GM23338 (cell line): ENCODE measurements at regions not wholly inside any gene's neighbourhood (a gene's known extent, or its start where the extent isn't known, plus 50 kb on each side); places are given as distances from the start of the nearest gene placed in this dataset.

Source experiments
- ATAC-seq: fragments of 200-7000 bp; cut with Tn5 transposase; 3 replicates; pipeline ENCODE4 v1.9.1; 2020
- DNase-seq: peaks from one replicate; pipeline ENCODE4 v3.0.0-alpha.2; 2015; ENCODE audit warnings: low spot score
- H2AFZ ChIP-seq: fragments of 200-600 bp; sonication (generic); 2 replicates; pipeline ENCODE4 v1.8.0; 2016; ENCODE audit warnings: antibody characterized with exemption, mild to moderate bottlenecking, moderate library complexity
- H3F3A ChIP-seq: fragments of 200-600 bp; sonication (generic); replicated peaks from 2 replicates; pipeline ENCODE4 v1.8.0; 2017; ENCODE audit warnings: antibody characterized with exemption, mixed run types, low read depth
- H3K27ac ChIP-seq: fragments of 200-600 bp; sonication (generic); 2 replicates; pipeline ENCODE4 v1.6.1; 2016; ENCODE audit warnings: low read depth
- H3K27me3 ChIP-seq: fragments of 200-600 bp; sonication (generic); 2 replicates; pipeline ENCODE4 v1.8.0; 2016; ENCODE audit warnings: mild to moderate bottlenecking, mixed run types, moderate library complexity; ENCODE audit not compliant: insufficient read depth
- H3K36me3 ChIP-seq: fragments of 200-600 bp; sonication (generic); 2 replicates; pipeline ENCODE4 v1.8.0; 2016; ENCODE audit warnings: mild to moderate bottlenecking; ENCODE audit not compliant: insufficient read depth
- H3K4me1 ChIP-seq: fragments of 200-600 bp; sonication (generic); 2 replicates; pipeline ENCODE4 v1.8.0; 2016; ENCODE audit warnings: mild to moderate bottlenecking, moderate library complexity; ENCODE audit not compliant: insufficient read depth
- H3K4me2 ChIP-seq: fragments of 200-600 bp; sonication (generic); 2 replicates; pipeline ENCODE4 v1.7.1; 2017; ENCODE audit warnings: mixed run types
- H3K4me3 ChIP-seq: fragments of 200-600 bp; sonication (generic); 2 replicates; pipeline ENCODE4 v1.6.1; 2016; ENCODE audit warnings: mixed run types
- H3K79me2 ChIP-seq: fragments of 200-600 bp; sonication (generic); replicated peaks from 2 replicates; pipeline ENCODE4 v1.8.0; 2017; ENCODE audit warnings: mild to moderate bottlenecking; ENCODE audit not compliant: insufficient read depth
- H3K9me2 ChIP-seq: fragments of 200-600 bp; sonication (generic); 2 replicates; pipeline ENCODE4 v1.8.0; 2017; ENCODE audit not compliant: insufficient read depth
- H4K20me1 ChIP-seq: fragments of 200-600 bp; sonication (generic); replicated peaks from 2 replicates; pipeline ENCODE4 v1.8.0; 2017; ENCODE audit warnings: mild to moderate bottlenecking; ENCODE audit not compliant: insufficient read depth
- H3K27ac Mint-ChIP-seq: 2 replicates; pipeline ENCODE4 v1.8.0; 2020; ENCODE audit warnings: inconsistent platforms, mild to moderate bottlenecking, moderate library complexity, mixed read lengths
- H3K27me3 Mint-ChIP-seq: 3 replicates; pipeline ENCODE4 v1.8.0; 2022; ENCODE audit warnings: low read depth, mild to moderate bottlenecking, moderate library complexity, mixed read lengths, inconsistent platforms; ENCODE audit not compliant: insufficient read depth, poor library complexity
- H3K36me3 Mint-ChIP-seq: 3 replicates; pipeline ENCODE4 v1.8.0; 2021; ENCODE audit warnings: low read depth, mild to moderate bottlenecking, inconsistent platforms, moderate library complexity, mixed read lengths
- H3K4me1 Mint-ChIP-seq: 3 replicates; pipeline ENCODE4 v1.8.0; 2020; ENCODE audit warnings: mild to moderate bottlenecking, inconsistent platforms, mixed read lengths
- H3K4me3 Mint-ChIP-seq: 3 replicates; pipeline ENCODE4 v1.8.0; 2021; ENCODE audit warnings: moderate library complexity, mild to moderate bottlenecking, inconsistent platforms, mixed read lengths
- H3K9me3 Mint-ChIP-seq: 3 replicates; pipeline ENCODE4 v1.8.0; 2020; ENCODE audit warnings: moderate library complexity, mild to moderate bottlenecking, inconsistent platforms, mixed read lengths
- CREB1 ChIP-seq: fragments of 250-450 bp; sonication (Bioruptor Pico); IDR thresholded peaks from 2 replicates; pipeline ENCODE4 v1.5.0; 2020; ENCODE audit warnings: low read depth, mild to moderate bottlenecking, moderate library complexity
- EZH2 ChIP-seq: fragments of 200-600 bp; sonication (generic); IDR thresholded peaks from one replicate; pipeline ENCODE4 v1.8.0; 2017; ENCODE audit warnings: antibody characterized with exemption, mild to moderate bottlenecking, low read depth; ENCODE audit not compliant: unreplicated experiment
- EZH2phosphoT487 ChIP-seq: fragments of 200-600 bp; sonication (generic); IDR thresholded peaks from one replicate; pipeline ENCODE4 v1.8.1; 2018; ENCODE audit warnings: antibody characterized with exemption; ENCODE audit not compliant: unreplicated experiment
- JUNB ChIP-seq: IDR thresholded peaks from one replicate; pipeline ENCODE4 v1.6.1; 2016; ENCODE audit warnings: antibody characterized with exemption; ENCODE audit not compliant: unreplicated experiment
- NANOG ChIP-seq: IDR thresholded peaks from 2 replicates; pipeline ENCODE4 v1.6.1; 2016; ENCODE audit warnings: antibody characterized with exemption, borderline replicate concordance
- POLR2AphosphoS5 ChIP-seq: IDR thresholded peaks from 2 replicates; pipeline ENCODE4 v1.6.1; 2016; ENCODE audit warnings: antibody characterized with exemption, low read depth
- STAT1 ChIP-seq: IDR thresholded peaks from one replicate; pipeline ENCODE4 v1.6.1; 2016; ENCODE audit warnings: antibody characterized with exemption; ENCODE audit not compliant: unreplicated experiment
- ZNF114 ChIP-seq: fragments of 250-450 bp; sonication (Bioruptor Pico); IDR thresholded peaks from 2 replicates; pipeline ENCODE4 v1.5.0; 2020; ENCODE audit warnings: mild to moderate bottlenecking, moderate library complexity
- ZNF331 ChIP-seq: fragments of 250-450 bp; sonication (Bioruptor Pico); IDR thresholded peaks from 2 replicates; pipeline ENCODE4 v1.5.0; 2020; ENCODE audit warnings: low read depth, mild to moderate bottlenecking, moderate library complexity
- TF ChIP-seq, protein P1 (sequence below): fragments of 250-450 bp; sonication (Bioruptor Pico); IDR thresholded peaks from 2 replicates; pipeline ENCODE4 v1.5.0; 2020; ENCODE audit warnings: mild to moderate bottlenecking, moderate library complexity
- TF ChIP-seq, protein P2 (sequence below): IDR thresholded peaks from one replicate; pipeline ENCODE4 v1.6.1; 2018; ENCODE audit warnings: antibody characterized with exemption; ENCODE audit not compliant: unreplicated experiment
- TF ChIP-seq, protein P3 (sequence below), 2 experiments: fragments of 200-600 bp in 1 of 2; sonication (generic) in 1 of 2; conservative IDR thresholded peaks; 2 replicates each; pipeline versions ENCODE4 v1.5.1 to v1.6.1; 2016 to 2017; ENCODE audit warnings: antibody characterized with exemption in 2 of 2, low read depth in 2 of 2, mild to moderate bottlenecking in 2 of 2, moderate library complexity in 1 of 2
- TF ChIP-seq, protein P4 (sequence below): IDR thresholded peaks from 2 replicates; pipeline ENCODE4 v1.6.1; 2016; ENCODE audit warnings: antibody characterized with exemption

DNA sequence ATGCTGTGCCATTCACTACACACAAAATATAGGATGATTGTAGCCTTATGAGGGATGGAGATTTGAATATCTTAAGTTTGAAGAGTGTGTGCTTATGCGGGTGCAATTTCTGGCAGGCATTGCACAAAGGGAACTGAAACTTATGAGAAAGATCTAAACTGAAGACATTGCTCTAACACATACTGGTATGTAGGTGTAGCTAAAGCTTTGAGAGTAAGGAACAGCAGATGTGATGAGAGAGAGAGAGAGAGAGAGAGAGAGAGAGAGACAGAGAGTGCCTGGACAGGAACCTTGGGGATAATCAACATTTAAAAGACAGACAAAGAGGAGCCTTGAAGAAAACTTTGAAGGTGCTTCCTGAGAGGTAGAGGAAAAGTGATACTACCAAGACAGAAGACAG lies 379.7 kb downstream of the SPRY1 start:
- Mint-ChIP-seq H3K9me3 (peaks cover 8% of the 10 kb centered on the region), H3K4me1 (no peaks in the 10 kb centered on the region), H3K27ac (no peak overlapping the region), H3K27me3 (no peaks in the 10 kb centered on the region), H3K36me3 (peaks cover 7% of the 10 kb centered on the region; the same call in 2 of the 3 replicates), H3K4me3 (no peak overlapping the region)
- ATAC-seq (no peak), DNase-seq (no peak)
- H3K27ac ChIP-seq: no peak overlapping the region
- H3K79me2 ChIP-seq: no peaks in the 10 kb centered on the region
- no peaks in the 10 kb centered on the region for H3K4me1 ChIP-seq
- no peak for TF ChIP-seq EZH2
- no peak for TF ChIP-seq ZNF114
- TF ChIP-seq, protein P1, sequence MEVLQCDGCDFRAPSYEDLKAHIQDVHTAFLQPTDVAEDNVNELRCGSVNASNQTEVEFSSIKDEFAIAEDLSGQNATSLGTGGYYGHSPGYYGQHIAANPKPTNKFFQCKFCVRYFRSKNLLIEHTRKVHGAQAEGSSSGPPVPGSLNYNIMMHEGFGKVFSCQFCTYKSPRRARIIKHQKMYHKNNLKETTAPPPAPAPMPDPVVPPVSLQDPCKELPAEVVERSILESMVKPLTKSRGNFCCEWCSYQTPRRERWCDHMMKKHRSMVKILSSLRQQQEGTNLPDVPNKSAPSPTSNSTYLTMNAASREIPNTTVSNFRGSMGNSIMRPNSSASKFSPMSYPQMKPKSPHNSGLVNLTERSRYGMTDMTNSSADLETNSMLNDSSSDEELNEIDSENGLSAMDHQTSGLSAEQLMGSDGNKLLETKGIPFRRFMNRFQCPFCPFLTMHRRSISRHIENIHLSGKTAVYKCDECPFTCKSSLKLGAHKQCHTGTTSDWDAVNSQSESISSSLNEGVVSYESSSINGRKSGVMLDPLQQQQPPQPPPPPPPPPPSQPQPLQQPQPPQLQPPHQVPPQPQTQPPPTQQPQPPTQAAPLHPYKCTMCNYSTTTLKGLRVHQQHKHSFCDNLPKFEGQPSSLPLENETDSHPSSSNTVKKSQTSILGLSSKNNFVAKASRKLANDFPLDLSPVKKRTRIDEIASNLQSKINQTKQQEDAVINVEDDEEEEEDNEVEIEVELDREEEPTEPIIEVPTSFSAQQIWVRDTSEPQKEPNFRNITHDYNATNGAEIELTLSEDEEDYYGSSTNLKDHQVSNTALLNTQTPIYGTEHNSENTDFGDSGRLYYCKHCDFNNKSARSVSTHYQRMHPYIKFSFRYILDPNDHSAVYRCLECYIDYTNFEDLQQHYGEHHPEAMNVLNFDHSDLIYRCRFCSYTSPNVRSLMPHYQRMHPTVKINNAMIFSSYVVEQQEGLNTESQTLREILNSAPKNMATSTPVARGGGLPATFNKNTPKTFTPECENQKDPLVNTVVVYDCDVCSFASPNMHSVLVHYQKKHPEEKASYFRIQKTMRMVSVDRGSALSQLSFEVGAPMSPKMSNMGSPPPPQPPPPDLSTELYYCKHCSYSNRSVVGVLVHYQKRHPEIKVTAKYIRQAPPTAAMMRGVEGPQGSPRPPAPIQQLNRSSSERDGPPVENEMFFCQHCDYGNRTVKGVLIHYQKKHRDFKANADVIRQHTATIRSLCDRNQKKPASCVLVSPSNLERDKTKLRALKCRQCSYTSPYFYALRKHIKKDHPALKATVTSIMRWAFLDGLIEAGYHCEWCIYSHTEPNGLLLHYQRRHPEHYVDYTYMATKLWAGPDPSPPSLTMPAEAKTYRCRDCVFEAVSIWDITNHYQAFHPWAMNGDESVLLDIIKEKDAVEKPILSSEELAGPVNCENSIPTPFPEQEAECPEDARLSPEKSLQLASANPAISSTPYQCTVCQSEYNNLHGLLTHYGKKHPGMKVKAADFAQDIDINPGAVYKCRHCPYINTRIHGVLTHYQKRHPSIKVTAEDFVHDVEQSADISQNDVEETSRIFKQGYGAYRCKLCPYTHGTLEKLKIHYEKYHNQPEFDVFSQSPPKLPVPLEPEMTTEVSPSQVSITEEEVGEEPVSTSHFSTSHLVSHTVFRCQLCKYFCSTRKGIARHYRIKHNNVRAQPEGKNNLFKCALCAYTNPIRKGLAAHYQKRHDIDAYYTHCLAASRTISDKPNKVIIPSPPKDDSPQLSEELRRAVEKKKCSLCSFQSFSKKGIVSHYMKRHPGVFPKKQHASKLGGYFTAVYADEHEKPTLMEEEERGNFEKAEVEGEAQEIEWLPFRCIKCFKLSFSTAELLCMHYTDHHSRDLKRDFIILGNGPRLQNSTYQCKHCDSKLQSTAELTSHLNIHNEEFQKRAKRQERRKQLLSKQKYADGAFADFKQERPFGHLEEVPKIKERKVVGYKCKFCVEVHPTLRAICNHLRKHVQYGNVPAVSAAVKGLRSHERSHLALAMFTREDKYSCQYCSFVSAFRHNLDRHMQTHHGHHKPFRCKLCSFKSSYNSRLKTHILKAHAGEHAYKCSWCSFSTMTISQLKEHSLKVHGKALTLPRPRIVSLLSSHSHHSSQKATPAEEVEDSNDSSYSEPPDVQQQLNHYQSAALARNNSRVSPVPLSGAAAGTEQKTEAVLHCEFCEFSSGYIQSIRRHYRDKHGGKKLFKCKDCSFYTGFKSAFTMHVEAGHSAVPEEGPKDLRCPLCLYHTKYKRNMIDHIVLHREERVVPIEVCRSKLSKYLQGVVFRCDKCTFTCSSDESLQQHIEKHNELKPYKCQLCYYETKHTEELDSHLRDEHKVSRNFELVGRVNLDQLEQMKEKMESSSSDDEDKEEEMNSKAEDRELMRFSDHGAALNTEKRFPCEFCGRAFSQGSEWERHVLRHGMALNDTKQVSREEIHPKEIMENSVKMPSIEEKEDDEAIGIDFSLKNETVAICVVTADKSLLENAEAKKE (CRISPR knock-in tag): no peak
- TF ChIP-seq, protein P2, sequence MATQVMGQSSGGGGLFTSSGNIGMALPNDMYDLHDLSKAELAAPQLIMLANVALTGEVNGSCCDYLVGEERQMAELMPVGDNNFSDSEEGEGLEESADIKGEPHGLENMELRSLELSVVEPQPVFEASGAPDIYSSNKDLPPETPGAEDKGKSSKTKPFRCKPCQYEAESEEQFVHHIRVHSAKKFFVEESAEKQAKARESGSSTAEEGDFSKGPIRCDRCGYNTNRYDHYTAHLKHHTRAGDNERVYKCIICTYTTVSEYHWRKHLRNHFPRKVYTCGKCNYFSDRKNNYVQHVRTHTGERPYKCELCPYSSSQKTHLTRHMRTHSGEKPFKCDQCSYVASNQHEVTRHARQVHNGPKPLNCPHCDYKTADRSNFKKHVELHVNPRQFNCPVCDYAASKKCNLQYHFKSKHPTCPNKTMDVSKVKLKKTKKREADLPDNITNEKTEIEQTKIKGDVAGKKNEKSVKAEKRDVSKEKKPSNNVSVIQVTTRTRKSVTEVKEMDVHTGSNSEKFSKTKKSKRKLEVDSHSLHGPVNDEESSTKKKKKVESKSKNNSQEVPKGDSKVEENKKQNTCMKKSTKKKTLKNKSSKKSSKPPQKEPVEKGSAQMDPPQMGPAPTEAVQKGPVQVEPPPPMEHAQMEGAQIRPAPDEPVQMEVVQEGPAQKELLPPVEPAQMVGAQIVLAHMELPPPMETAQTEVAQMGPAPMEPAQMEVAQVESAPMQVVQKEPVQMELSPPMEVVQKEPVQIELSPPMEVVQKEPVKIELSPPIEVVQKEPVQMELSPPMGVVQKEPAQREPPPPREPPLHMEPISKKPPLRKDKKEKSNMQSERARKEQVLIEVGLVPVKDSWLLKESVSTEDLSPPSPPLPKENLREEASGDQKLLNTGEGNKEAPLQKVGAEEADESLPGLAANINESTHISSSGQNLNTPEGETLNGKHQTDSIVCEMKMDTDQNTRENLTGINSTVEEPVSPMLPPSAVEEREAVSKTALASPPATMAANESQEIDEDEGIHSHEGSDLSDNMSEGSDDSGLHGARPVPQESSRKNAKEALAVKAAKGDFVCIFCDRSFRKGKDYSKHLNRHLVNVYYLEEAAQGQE: no peak
- TF ChIP-seq, protein P3, sequence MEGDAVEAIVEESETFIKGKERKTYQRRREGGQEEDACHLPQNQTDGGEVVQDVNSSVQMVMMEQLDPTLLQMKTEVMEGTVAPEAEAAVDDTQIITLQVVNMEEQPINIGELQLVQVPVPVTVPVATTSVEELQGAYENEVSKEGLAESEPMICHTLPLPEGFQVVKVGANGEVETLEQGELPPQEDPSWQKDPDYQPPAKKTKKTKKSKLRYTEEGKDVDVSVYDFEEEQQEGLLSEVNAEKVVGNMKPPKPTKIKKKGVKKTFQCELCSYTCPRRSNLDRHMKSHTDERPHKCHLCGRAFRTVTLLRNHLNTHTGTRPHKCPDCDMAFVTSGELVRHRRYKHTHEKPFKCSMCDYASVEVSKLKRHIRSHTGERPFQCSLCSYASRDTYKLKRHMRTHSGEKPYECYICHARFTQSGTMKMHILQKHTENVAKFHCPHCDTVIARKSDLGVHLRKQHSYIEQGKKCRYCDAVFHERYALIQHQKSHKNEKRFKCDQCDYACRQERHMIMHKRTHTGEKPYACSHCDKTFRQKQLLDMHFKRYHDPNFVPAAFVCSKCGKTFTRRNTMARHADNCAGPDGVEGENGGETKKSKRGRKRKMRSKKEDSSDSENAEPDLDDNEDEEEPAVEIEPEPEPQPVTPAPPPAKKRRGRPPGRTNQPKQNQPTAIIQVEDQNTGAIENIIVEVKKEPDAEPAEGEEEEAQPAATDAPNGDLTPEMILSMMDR (conservative IDR thresholded peaks at IDR 0.05; ENCODE audit: low read depth in 2 of 2): no peak
- no peak for TF ChIP-seq NANOG
- TF ChIP-seq CREB1 (CRISPR knock-in tag): no peak
- TF ChIP-seq ZNF331 (CRISPR knock-in tag): no peak
- TF ChIP-seq STAT1: no peak
- TF ChIP-seq, protein P4, sequence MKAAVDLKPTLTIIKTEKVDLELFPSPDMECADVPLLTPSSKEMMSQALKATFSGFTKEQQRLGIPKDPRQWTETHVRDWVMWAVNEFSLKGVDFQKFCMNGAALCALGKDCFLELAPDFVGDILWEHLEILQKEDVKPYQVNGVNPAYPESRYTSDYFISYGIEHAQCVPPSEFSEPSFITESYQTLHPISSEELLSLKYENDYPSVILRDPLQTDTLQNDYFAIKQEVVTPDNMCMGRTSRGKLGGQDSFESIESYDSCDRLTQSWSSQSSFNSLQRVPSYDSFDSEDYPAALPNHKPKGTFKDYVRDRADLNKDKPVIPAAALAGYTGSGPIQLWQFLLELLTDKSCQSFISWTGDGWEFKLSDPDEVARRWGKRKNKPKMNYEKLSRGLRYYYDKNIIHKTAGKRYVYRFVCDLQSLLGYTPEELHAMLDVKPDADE: no peak
- no peak for TF ChIP-seq POLR2AphosphoS5
- TF ChIP-seq EZH2phosphoT487: no peak
- no peak for TF ChIP-seq JUNB
- no peak overlapping the region for H3K4me2 ChIP-seq
- no peaks in the 10 kb centered on the region for H3K36me3 ChIP-seq
- no peak overlapping the region for H3K4me3 ChIP-seq
- H2AFZ ChIP-seq: no peak overlapping the region
- no peaks in the 10 kb centered on the region for H3K27me3 ChIP-seq
- no peaks in the 10 kb centered on the region for H3K9me2 ChIP-seq
- no peaks in the 10 kb centered on the region for H4K20me1 ChIP-seq
- no peaks in the 10 kb centered on the region for H3F3A ChIP-seq
